ENCODE measurements at regions not wholly inside any gene's neighbourhood (a gene's known extent, or its start where the extent isn't known, plus 50 kb on each side); places are given as distances from the start of the nearest gene placed in this dataset.
"Not testable (repeated sequence)": the region's sequence is repeated elsewhere in the genome, so short reads cannot be mapped to it uniquely, and the experiment has no call there.

DNA sequence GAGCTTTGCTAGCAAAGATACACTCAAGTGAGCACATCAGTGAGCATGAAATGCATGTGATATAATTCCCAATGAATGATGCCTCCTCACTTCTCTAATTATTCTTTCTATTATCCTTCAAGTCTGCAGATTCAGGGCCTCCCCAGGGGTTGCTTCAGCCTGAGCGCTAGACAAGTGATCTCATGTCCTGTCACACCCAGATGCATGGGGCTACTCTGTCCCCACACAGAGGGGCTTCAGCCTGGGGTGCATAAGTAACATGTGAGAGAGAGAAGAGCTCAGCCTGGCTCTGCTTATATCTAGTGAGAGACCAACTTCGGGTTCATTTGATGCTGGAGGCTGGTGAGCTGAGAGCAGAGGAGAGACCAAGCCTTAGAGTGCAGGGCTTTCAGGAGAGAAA, 85.2 kb downstream of the VPREB1 start:
- intact Hi-C loops (cut with micrococcal nuclease) = loop anchor here (10.0 kb wide), 1 partner anchor 125 kb away; no protein-coding TSS in a partner anchor
- H4K20me1 ChIP-seq (ENCODE audit: insufficient read depth, low read length) = no peaks in the 10 kb centered on the region
- H3K27me3 ChIP-seq (ENCODE audit: control insufficient read depth, insufficient read depth, low read length) = peaks cover 5% of the 10 kb centered on the region
- H4K5ac ChIP-seq (ENCODE audit: low read depth, low read length) = no peak overlapping the region
- WGBS, 2 experiments (ENCODE audit: extremely low coverage in 2 of 2, insufficient read length in 1 of 2) = 67% methylated on average over 1 of the region's 2 CpGs; no CpG with 5 or more reads in 1 of the 2 experiments
- H2AK9ac ChIP-seq (replicated peaks; ENCODE audit: low read depth, low read length, poor library complexity) = no peak overlapping the region
- ChIA-PET CTCF (interaction anchor here (1.2 kb wide), 1 partner anchor 13 kb away, joined by 8 read pairs; no protein-coding TSS in a partner anchor), POLR2A (ENCODE audit: unreplicated experiment) (no interaction called here)
- no peak overlapping the region for H3K23ac ChIP-seq (ENCODE audit: low read depth, low read length)
- no peaks in the 10 kb centered on the region for H3K9me1 ChIP-seq (ENCODE audit: insufficient read depth, low read length)
- no TSS peak for BruUV-seq (replicated peaks)
- H2BK20ac ChIP-seq (ENCODE audit: low read depth, low read length) = no peak overlapping the region
- H3K27ac ChIP-seq (ENCODE audit: insufficient read depth, low read length) = no peak overlapping the region
- H3K18ac ChIP-seq (ENCODE audit: low read depth, low read length) = no peak overlapping the region
- no peak overlapping the region for H3K4ac ChIP-seq (ENCODE audit: low read depth, low read length)
- no peak overlapping the region for H3K56ac ChIP-seq (ENCODE audit: extremely low read depth, insufficient read depth, low read length)
- no peak overlapping the region for H2BK5ac ChIP-seq (ENCODE audit: low read depth, low read length, poor library complexity, severe bottlenecking)
- dilution Hi-C loops (cut with HindIII; ENCODE audit: low sequenced_read_pairs, unreplicated experiment) = no loop called here
- H3K36me3 ChIP-seq (ENCODE audit: control insufficient read depth, insufficient read depth, low read length) = no peaks in the 10 kb centered on the region
- no peak for TF ChIP-seq MAFK (IDR thresholded peaks at IDR 0.05; ENCODE audit: low read depth, low read length)
- no peak for TF ChIP-seq SMC3 (IDR thresholded peaks at IDR 0.05; ENCODE audit: low read depth, low read length)
- TF ChIP-seq BHLHE40 (IDR thresholded peaks at IDR 0.05; ENCODE audit: low read depth, low read length) = no peak
- no peak for TF ChIP-seq RFX5 (IDR thresholded peaks at IDR 0.05; ENCODE audit: low read depth, low read length)
- TF ChIP-seq FOS (IDR thresholded peaks at IDR 0.05; ENCODE audit: low read depth, low read length) = no peak
- no peak for TF ChIP-seq CEBPB (IDR thresholded peaks at IDR 0.05; ENCODE audit: low read depth, low read length)
- TF ChIP-seq CHD1 (IDR thresholded peaks at IDR 0.05; ENCODE audit: low read depth, low read length) = no peak
- TF ChIP-seq POLR2A (IDR thresholded peaks at IDR 0.05; ENCODE audit: low read depth, low read length) = no peak
- no peak for TF ChIP-seq MXI1 (IDR thresholded peaks at IDR 0.05; ENCODE audit: borderline replicate concordance, low read depth, low read length)
- no peak overlapping the region for H3K14ac ChIP-seq (replicated peaks; ENCODE audit: low read depth, low read length)
- H3K4me1 ChIP-seq (ENCODE audit: control insufficient read depth, insufficient read depth, low read length) = no peaks in the 10 kb centered on the region
- ATAC-seq (ENCODE audit: low read depth) (no peak), DNase-seq (no peak)
- H2AFZ ChIP-seq (replicated peaks; ENCODE audit: low read length, poor library complexity) = no peak overlapping the region
- H2BK120ac ChIP-seq (ENCODE audit: low read depth, low read length) = no peak overlapping the region
- in situ Hi-C loops (cut with MboI; ENCODE audit: low sequenced_read_pairs) = no loop called here
- H2BK15ac ChIP-seq (ENCODE audit: low read depth, low read length) = no peak overlapping the region
- no peak overlapping the region for H4K8ac ChIP-seq (ENCODE audit: low read depth in 2 of 2, low read length in 2 of 2)
- no peaks in the 10 kb centered on the region for H3K79me1 ChIP-seq (ENCODE audit: low read depth in 1 of 2, low read length in 2 of 2)
- no peak overlapping the region for H3K9ac ChIP-seq (ENCODE audit: low read depth, low read length)
- no peak overlapping the region for H4K91ac ChIP-seq (ENCODE audit: insufficient read depth, low read depth, low read length)
- H3K9me3 ChIP-seq (ENCODE audit: control insufficient read depth, insufficient read depth, low read length) = no peaks in the 10 kb centered on the region
- no peak overlapping the region for H2AK5ac ChIP-seq (ENCODE audit: low read depth, low read length)
- no peak overlapping the region for H3K4me2 ChIP-seq (ENCODE audit: low read depth, low read length)
- H3K4me3 ChIP-seq (ENCODE audit: insufficient read depth, low read depth, low read length) = no peak overlapping the region

DNA sequence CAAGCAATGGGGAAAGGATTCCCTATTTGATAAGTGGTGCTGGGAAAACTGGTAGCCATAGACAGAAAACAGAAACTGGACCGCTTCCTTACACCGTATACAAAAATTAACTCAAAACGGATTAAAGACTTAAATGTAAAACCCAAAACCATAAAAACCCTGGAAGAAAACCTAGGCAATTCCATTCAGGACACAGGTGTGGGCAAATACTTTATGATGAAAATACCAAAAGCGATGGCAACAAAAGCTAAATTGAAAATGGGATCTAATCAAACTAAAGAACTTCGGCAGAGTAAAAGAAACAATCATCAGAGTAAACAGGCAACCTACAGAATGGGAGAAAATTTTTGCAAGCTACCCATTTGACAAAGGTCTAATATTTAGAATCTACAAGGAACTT, 91.1 kb downstream of the VPREB1 start:
- H2BK20ac ChIP-seq (ENCODE audit: low read depth, low read length); H4K91ac ChIP-seq (ENCODE audit: insufficient read depth, low read depth, low read length); H4K8ac ChIP-seq (ENCODE audit: low read depth in 2 of 2, low read length in 2 of 2); POLR2A ChIA-PET (ENCODE audit: unreplicated experiment); H3K56ac ChIP-seq (ENCODE audit: extremely low read depth, insufficient read depth, low read length); H3K9me3 ChIP-seq (ENCODE audit: control insufficient read depth, insufficient read depth, low read length); in situ Hi-C loops (cut with MboI; ENCODE audit: low sequenced_read_pairs); H3K23ac ChIP-seq (ENCODE audit: low read depth, low read length); H2BK120ac ChIP-seq (ENCODE audit: low read depth, low read length); dilution Hi-C loops (cut with HindIII; ENCODE audit: low sequenced_read_pairs, unreplicated experiment); H2BK5ac ChIP-seq (ENCODE audit: low read depth, low read length, poor library complexity, severe bottlenecking); H3K4me2 ChIP-seq (ENCODE audit: low read depth, low read length); H3K27me3 ChIP-seq (ENCODE audit: control insufficient read depth, insufficient read depth, low read length); CTCF ChIA-PET; ATAC-seq (ENCODE audit: low read depth); H3K18ac ChIP-seq (ENCODE audit: low read depth, low read length); H3K4ac ChIP-seq (ENCODE audit: low read depth, low read length); H3K36me3 ChIP-seq (ENCODE audit: control insufficient read depth, insufficient read depth, low read length); H3K14ac ChIP-seq (replicated peaks; ENCODE audit: low read depth, low read length); H2AK9ac ChIP-seq (replicated peaks; ENCODE audit: low read depth, low read length, poor library complexity); intact Hi-C loops (cut with micrococcal nuclease); DNase-seq; H2AK5ac ChIP-seq (ENCODE audit: low read depth, low read length); H3K27ac ChIP-seq (ENCODE audit: insufficient read depth, low read length); H3K79me1 ChIP-seq (ENCODE audit: low read depth in 1 of 2, low read length in 2 of 2); H3K9ac ChIP-seq (ENCODE audit: low read depth, low read length); H3K4me3 ChIP-seq (ENCODE audit: insufficient read depth, low read depth, low read length); H2BK15ac ChIP-seq (ENCODE audit: low read depth, low read length); BruUV-seq (replicated peaks); H2AFZ ChIP-seq (replicated peaks; ENCODE audit: low read length, poor library complexity); H4K20me1 ChIP-seq (ENCODE audit: insufficient read depth, low read length); H3K4me1 ChIP-seq (ENCODE audit: control insufficient read depth, insufficient read depth, low read length); H3K9me1 ChIP-seq (ENCODE audit: insufficient read depth, low read length); H4K5ac ChIP-seq (ENCODE audit: low read depth, low read length): not testable (repeated sequence)
- WGBS, 2 experiments (ENCODE audit: extremely low coverage in 2 of 2, insufficient read length in 1 of 2) = 100% methylated on average over 1 of the region's 5 CpGs; no CpG with 5 or more reads in 1 of the 2 experiments

All from IMR-90 (cell line).